SU-DHL-6 (cell line): ENCODE measurements at regions not wholly inside any gene's neighbourhood (a gene's known extent, or its start where the extent isn't known, plus 50 kb on each side); places are given as distances from the start of the nearest gene placed in this dataset.

Experiments
- H2AFZ ChIP-seq: fragments of 200-600 bp; sonication (generic); 2 replicates; pipeline ENCODE4 v1.6.1; 2014; ENCODE audit warnings: low read depth, mild to moderate bottlenecking, moderate library complexity, mixed read lengths, antibody characterized with exemption, low read length; ENCODE audit not compliant: severe bottlenecking
- H3F3A ChIP-seq: fragments of 200-600 bp; shearing (Covaris generic); 2 replicates; pipeline ENCODE4 v1.6.0; 2016; ENCODE audit warnings: antibody characterized with exemption, mild to moderate bottlenecking; ENCODE audit not compliant: insufficient read depth
- H3K27ac ChIP-seq: fragments of 200-600 bp; sonication (generic); 2 replicates; pipeline ENCODE4 v1.5.1; 2016; ENCODE audit warnings: low read depth, mild to moderate bottlenecking, low read length, moderate library complexity, mixed read lengths
- H3K27me3 ChIP-seq: fragments of 200-600 bp; sonication (generic), shearing (Covaris generic); 2 replicates; pipeline ENCODE4 v1.6.0; 2014; ENCODE audit warnings: mild to moderate bottlenecking, low read length
- H3K36me3 ChIP-seq: fragments of 200-600 bp; sonication (generic); 2 replicates; pipeline ENCODE4 v1.6.1; 2014; ENCODE audit warnings: mild to moderate bottlenecking, low read length, mixed read lengths
- H3K4me2 ChIP-seq: fragments of 300-600, 200-600 bp; shearing (Covaris generic), sonication (generic); 2 replicates; pipeline ENCODE4 v1.6.0; 2014; ENCODE audit warnings: low read length, low read depth, mild to moderate bottlenecking; ENCODE audit not compliant: poor library complexity, severe bottlenecking
- H3K4me3 ChIP-seq: fragments of 200-600 bp; sonication (generic); 2 replicates; pipeline ENCODE4 v1.5.1; 2014; ENCODE audit warnings: antibody characterized with exemption, low read length, mild to moderate bottlenecking, mixed read lengths; ENCODE audit not compliant: insufficient read depth, poor library complexity, severe bottlenecking
- H3K79me2 ChIP-seq: fragments of 200-600 bp; sonication (generic); 2 replicates; pipeline ENCODE4 v1.6.1; 2014; ENCODE audit warnings: mild to moderate bottlenecking, low read length, moderate library complexity; ENCODE audit not compliant: insufficient read depth
- H3K9ac ChIP-seq: fragments of 200-600 bp; sonication (generic); 2 replicates; pipeline ENCODE4 v1.7.0; 2014; ENCODE audit warnings: mild to moderate bottlenecking, low read length
- H3K9me2 ChIP-seq: fragments of 200-600 bp; sonication (generic); replicated peaks from 2 replicates; pipeline ENCODE4 v1.6.1; 2014; ENCODE audit warnings: low read length; ENCODE audit not compliant: insufficient read depth
- H3K9me3 ChIP-seq: fragments of 200-600 bp; sonication (generic); 2 replicates; pipeline ENCODE4 v1.6.1; 2014; ENCODE audit warnings: low read length, mixed read lengths; ENCODE audit not compliant: insufficient read depth
- H4K20me1 ChIP-seq: fragments of 200-600 bp; sonication (generic); 2 replicates; pipeline ENCODE4 v1.6.1; 2014; ENCODE audit warnings: low read depth, mild to moderate bottlenecking, antibody characterized with exemption, low read length, moderate library complexity, mixed read lengths
- EZH2phosphoT487 ChIP-seq: fragments of 200-600 bp; sonication (generic), shearing (Covaris generic); conservative IDR thresholded peaks from 2 replicates; pipeline ENCODE4 v1.6.1; 2018; ENCODE audit warnings: mild to moderate bottlenecking, antibody characterized with exemption, low read length, moderate library complexity, mixed read lengths
- TF ChIP-seq, protein P1 (sequence below): fragments of 200-600 bp; sonication (generic); IDR thresholded peaks from one replicate; pipeline ENCODE4 v1.5.1; 2017; ENCODE audit warnings: antibody characterized with exemption, mild to moderate bottlenecking, low read length, moderate library complexity; ENCODE audit not compliant: insufficient read depth, poor library complexity, severe bottlenecking

GRCh38 chr6:145427232-145427631 is 308.1 kb downstream of the EPM2A start:
- Histone ChIP-seq H3K27ac (no peak overlapping the region), H3K36me3 (no peaks in the 10 kb centered on the region), H3K79me2 (no peaks in the 10 kb centered on the region), H3K4me2 (no peak overlapping the region), H2AFZ (no peak overlapping the region), H3K9ac (no peak overlapping the region), H3F3A (no peaks in the 10 kb centered on the region), H4K20me1 (no peaks in the 10 kb centered on the region), H3K27me3 (no peaks in the 10 kb centered on the region), H3K9me2 (no peaks in the 10 kb centered on the region), H3K9me3 (no peaks in the 10 kb centered on the region), H3K4me3 (no peak overlapping the region)
- TF ChIP-seq, protein P1, sequence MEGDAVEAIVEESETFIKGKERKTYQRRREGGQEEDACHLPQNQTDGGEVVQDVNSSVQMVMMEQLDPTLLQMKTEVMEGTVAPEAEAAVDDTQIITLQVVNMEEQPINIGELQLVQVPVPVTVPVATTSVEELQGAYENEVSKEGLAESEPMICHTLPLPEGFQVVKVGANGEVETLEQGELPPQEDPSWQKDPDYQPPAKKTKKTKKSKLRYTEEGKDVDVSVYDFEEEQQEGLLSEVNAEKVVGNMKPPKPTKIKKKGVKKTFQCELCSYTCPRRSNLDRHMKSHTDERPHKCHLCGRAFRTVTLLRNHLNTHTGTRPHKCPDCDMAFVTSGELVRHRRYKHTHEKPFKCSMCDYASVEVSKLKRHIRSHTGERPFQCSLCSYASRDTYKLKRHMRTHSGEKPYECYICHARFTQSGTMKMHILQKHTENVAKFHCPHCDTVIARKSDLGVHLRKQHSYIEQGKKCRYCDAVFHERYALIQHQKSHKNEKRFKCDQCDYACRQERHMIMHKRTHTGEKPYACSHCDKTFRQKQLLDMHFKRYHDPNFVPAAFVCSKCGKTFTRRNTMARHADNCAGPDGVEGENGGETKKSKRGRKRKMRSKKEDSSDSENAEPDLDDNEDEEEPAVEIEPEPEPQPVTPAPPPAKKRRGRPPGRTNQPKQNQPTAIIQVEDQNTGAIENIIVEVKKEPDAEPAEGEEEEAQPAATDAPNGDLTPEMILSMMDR, result no peak
- no peak for TF ChIP-seq EZH2phosphoT487

DNA sequence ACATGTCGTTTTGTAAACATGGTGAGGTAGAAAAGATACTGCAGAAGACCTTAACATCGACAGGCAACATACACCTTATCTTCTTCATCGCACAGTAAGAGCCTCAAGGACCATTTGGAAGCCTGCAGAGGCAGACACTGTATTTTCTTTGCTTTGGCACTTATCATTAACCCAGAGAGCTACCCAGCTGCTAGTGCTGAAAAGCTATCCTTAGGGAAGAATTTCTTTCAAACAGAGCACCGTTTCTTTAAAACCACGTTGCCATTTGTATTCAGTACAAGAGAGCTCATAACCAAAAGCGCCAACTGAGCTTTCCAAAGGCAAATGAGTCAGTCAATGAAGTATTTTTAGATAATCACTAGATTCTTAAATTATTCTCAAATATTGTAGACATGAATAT is 306.6 kb downstream of the EPM2A start:
- H3K9me2 ChIP-seq, result no peaks in the 10 kb centered on the region
- H3K79me2 ChIP-seq, result no peaks in the 10 kb centered on the region
- H3K4me3 ChIP-seq, result no peak overlapping the region
- no peaks in the 10 kb centered on the region for H4K20me1 ChIP-seq
- H3K4me2 ChIP-seq, result no peak overlapping the region
- H3K9me3 ChIP-seq, result no peaks in the 10 kb centered on the region
- no peak for TF ChIP-seq EZH2phosphoT487
- TF ChIP-seq, protein P1, result no peak
- no peaks in the 10 kb centered on the region for H3F3A ChIP-seq
- H3K36me3 ChIP-seq, result no peaks in the 10 kb centered on the region
- H2AFZ ChIP-seq, result no peak overlapping the region
- no peaks in the 10 kb centered on the region for H3K27me3 ChIP-seq
- H3K27ac ChIP-seq, result no peak overlapping the region
- H3K9ac ChIP-seq, result no peak overlapping the region

- no peaks in the 10 kb centered on the region for H3K9me3 ChIP-seq
- H3F3A ChIP-seq, result no peaks in the 10 kb centered on the region
- H3K4me2 ChIP-seq, result no peak overlapping the region
- no peaks in the 10 kb centered on the region for H3K36me3 ChIP-seq
- H3K27ac ChIP-seq, result no peak overlapping the region
- no peak overlapping the region for H2AFZ ChIP-seq
- H4K20me1 ChIP-seq, result no peaks in the 10 kb centered on the region
- TF ChIP-seq, protein P1, result no peak
- no peak for TF ChIP-seq EZH2phosphoT487
- H3K9me2 ChIP-seq, result no peaks in the 10 kb centered on the region
- no peak overlapping the region for H3K4me3 ChIP-seq
- H3K27me3 ChIP-seq, result no peaks in the 10 kb centered on the region
- H3K79me2 ChIP-seq, result no peaks in the 10 kb centered on the region
- H3K9ac ChIP-seq, result no peak overlapping the region
Observed at GRCh38 chr6:145442110-145442509, 293.2 kb downstream of the EPM2A start.
